SK-N-SH (cell line): ENCODE measurements at regions not wholly inside any gene's neighbourhood (a gene's known extent, or its start where the extent isn't known, plus 50 kb on each side); places are given as distances from the start of the nearest gene placed in this dataset.

Source experiments
- CTCF ChIA-PET: fragments of 300-600, 350-600 bp; formaldehyde crosslinking; extraction: SDS; loops from one replicate; lab custom pipeline; 2021; lab: Yijun Ruan, JAX
- POLR2A ChIA-PET: fragments of 350-600 bp; sonication (Branson Sonifier 250); formaldehyde crosslinking; extraction: SDS; loops from one replicate; lab custom pipeline; 2020; ENCODE audit warnings: antibody characterized with exemption, inconsistent platforms; lab: Yijun Ruan, JAX
- DNase-seq: peaks from one replicate; pipeline ENCODE4 v3.0.0; 2012
- H2AFZ ChIP-seq: fragments of 200-600 bp; sonication (generic); 2 replicates; pipeline ENCODE4 v1.8.1; 2016; ENCODE audit warnings: antibody characterized with exemption, mild to moderate bottlenecking, low read depth
- H3F3A ChIP-seq: fragments of 200-600 bp; sonication (generic); replicated peaks from 2 replicates; pipeline ENCODE3; 2016; ENCODE audit warnings: antibody characterized with exemption, mild to moderate bottlenecking; ENCODE audit not compliant: insufficient read depth
- H3K27ac ChIP-seq, 2 experiments: fragments of 200-500 bp in 1 of 2; fragments of 200-600 bp in 1 of 2; sonication (Bioruptor generic) in 1 of 2; sonication (generic), shearing (Covaris generic) in 1 of 2; 2 replicates each; pipeline versions ENCODE4 v1.5.1 to v1.6.1; 2014 to 2016; ENCODE audit warnings: low read depth in 2 of 2, inconsistent platforms in 1 of 2, low read length in 1 of 2, mild to moderate bottlenecking in 1 of 2, mixed read lengths in 1 of 2
- H3K27me3 ChIP-seq: fragments of 200-600 bp; sonication (generic), shearing (Covaris generic); 2 replicates; pipeline ENCODE4 v1.6.1; 2016; ENCODE audit warnings: mixed run types; ENCODE audit not compliant: insufficient read depth
- H3K36me3 ChIP-seq, 2 experiments: fragments of 200-500 bp in 1 of 2; fragments of 200-600 bp in 1 of 2; sonication (Bioruptor generic) in 1 of 2; sonication (generic) in 1 of 2; replicated peaks in 1 of 2; 2 replicates each; pipeline versions ENCODE3 to v1.5.1; 2014 to 2016; ENCODE audit warnings: low read length in 1 of 2, mild to moderate bottlenecking in 1 of 2; ENCODE audit not compliant: insufficient read depth in 2 of 2, control insufficient read depth in 1 of 2
- H3K4me1 ChIP-seq, 2 experiments: fragments of 200-500 bp in 1 of 2; fragments of 200-600 bp in 1 of 2; sonication (Bioruptor generic) in 1 of 2; sonication (generic), shearing (Covaris generic) in 1 of 2; 2 replicates each; pipeline versions ENCODE4 v1.5.1 to v1.6.1; 2014 to 2016; ENCODE audit warnings: low read depth in 1 of 2, low read length in 1 of 2, mixed run types in 1 of 2; ENCODE audit not compliant: insufficient read depth in 2 of 2, control insufficient read depth in 1 of 2
- H3K4me2 ChIP-seq: fragments of 200-600 bp; sonication (generic), shearing (Covaris generic); 2 replicates; pipeline ENCODE4 v1.6.1; 2017; ENCODE audit warnings: mixed run types
- H3K4me3 ChIP-seq, 2 experiments: fragments of 200-500 bp in 1 of 2; fragments of 200-600 bp in 1 of 2; sonication (Bioruptor generic) in 1 of 2; sonication (generic), shearing (Covaris generic) in 1 of 2; 2 replicates each; pipeline versions ENCODE4 v1.5.1 to v1.8.1; 2014 to 2016; ENCODE audit warnings: low read depth in 2 of 2, inconsistent platforms in 1 of 2, low read length in 1 of 2, mild to moderate bottlenecking in 1 of 2, mixed read lengths in 1 of 2, moderate library complexity in 1 of 2
- H3K79me2 ChIP-seq: fragments of 200-600 bp; sonication (generic); 2 replicates; pipeline ENCODE4 v1.8.1; 2017; ENCODE audit warnings: mild to moderate bottlenecking; ENCODE audit not compliant: insufficient read depth
- H3K9ac ChIP-seq: fragments of 200-600 bp; sonication (generic); 2 replicates; pipeline ENCODE4 v1.6.1; 2017; ENCODE audit warnings: mixed run types
- H3K9me2 ChIP-seq: fragments of 200-600 bp; sonication (generic); 2 replicates; pipeline ENCODE4 v1.6.1; 2017; ENCODE audit warnings: mixed run types
- H3K9me3 ChIP-seq: fragments of 200-600 bp; sonication (generic); 2 replicates; pipeline ENCODE4 v1.6.1; 2017; ENCODE audit warnings: mixed run types, mild to moderate bottlenecking, moderate library complexity
- H4K20me1 ChIP-seq: fragments of 200-600 bp; sonication (generic); 2 replicates; pipeline ENCODE4 v1.6.1; 2017; ENCODE audit warnings: mild to moderate bottlenecking, mixed run types; ENCODE audit not compliant: insufficient read depth
- EP300 ChIP-seq, 2 experiments: IDR thresholded peaks; 2 replicates each; pipeline versions ENCODE4 v1.4.0 to v1.6.1; 2012; ENCODE audit warnings: borderline replicate concordance in 1 of 2, low read depth in 1 of 2, low read length in 1 of 2
- EZH2phosphoT487 ChIP-seq: fragments of 200-600 bp; sonication (generic); IDR thresholded peaks from 2 replicates; pipeline ENCODE4 v1.6.1; 2017; ENCODE audit warnings: low read depth, mixed run types, mild to moderate bottlenecking, antibody characterized with exemption, moderate library complexity, borderline replicate concordance
- FOSL2 ChIP-seq: IDR thresholded peaks from 2 replicates; pipeline ENCODE4 v1.4.0; 2012; ENCODE audit warnings: low read depth, mild to moderate bottlenecking, moderate library complexity, borderline replicate concordance
- FOXM1 ChIP-seq: IDR thresholded peaks from 2 replicates; pipeline ENCODE4 v1.4.0; 2012; ENCODE audit warnings: low read depth, mild to moderate bottlenecking
- GABPA ChIP-seq: IDR thresholded peaks from 2 replicates; pipeline ENCODE4 v1.4.0; 2012; ENCODE audit warnings: low read depth, mild to moderate bottlenecking
- JUND ChIP-seq: IDR thresholded peaks from 2 replicates; pipeline ENCODE4 v1.4.0; 2012
- MXI1 ChIP-seq: IDR thresholded peaks from 2 replicates; pipeline ENCODE4 v1.6.1; 2012; ENCODE audit warnings: mild to moderate bottlenecking, low read depth, low read length, improper control_type of control experiment
- NFIC ChIP-seq: IDR thresholded peaks from 2 replicates; pipeline ENCODE4 v1.4.0; 2012; ENCODE audit warnings: borderline replicate concordance
- POLR2AphosphoS5 ChIP-seq: IDR thresholded peaks from 2 replicates; pipeline ENCODE4 v1.6.1; 2012; ENCODE audit warnings: low read depth, low read length
- RCOR1 ChIP-seq: fragments of 150-350 bp; IDR thresholded peaks from 2 replicates; pipeline ENCODE4 v1.6.1; 2017; ENCODE audit warnings: antibody characterized with exemption, low read length
- RFX5 ChIP-seq: IDR thresholded peaks from 2 replicates; pipeline ENCODE4 v1.6.1; 2012; ENCODE audit warnings: mild to moderate bottlenecking, improper control_type of control experiment, low read length
- SIN3A ChIP-seq: IDR thresholded peaks from 2 replicates; pipeline ENCODE4 v1.6.1; 2012; ENCODE audit warnings: low read depth, mild to moderate bottlenecking, low read length, moderate library complexity, borderline replicate concordance
- TCF12 ChIP-seq: IDR thresholded peaks from 2 replicates; pipeline ENCODE4 v1.4.0; 2012
- TEAD4 ChIP-seq: IDR thresholded peaks from 2 replicates; pipeline ENCODE4 v1.4.0; 2012; ENCODE audit warnings: mild to moderate bottlenecking, borderline replicate concordance; ENCODE audit not compliant: insufficient read depth
- WGBS: methylation state at CpG from one replicate; pipeline ENCODE4 v1.1.6; 2017; ENCODE audit warnings: low lambda C conversion rate; 5-methylcytosine and 5-hydroxymethylcytosine counted together
- TF ChIP-seq, protein P1 (sequence below): fragments of 150-350 bp; IDR thresholded peaks from 2 replicates; pipeline ENCODE4 v1.6.1; 2017; ENCODE audit warnings: antibody characterized with exemption, low read length, low read depth, borderline replicate concordance
- TF ChIP-seq, protein P2 (sequence below): fragments of 200-600 bp; sonication (generic); IDR thresholded peaks from 2 replicates; pipeline ENCODE4 v1.6.1; 2017; ENCODE audit warnings: antibody characterized with exemption, mild to moderate bottlenecking, moderate library complexity
- TF ChIP-seq, protein P3 (sequence below): IDR thresholded peaks from 2 replicates; pipeline ENCODE4 v1.4.0; 2012; ENCODE audit warnings: low read depth, borderline replicate concordance
- TF ChIP-seq, protein P4 (sequence below): IDR thresholded peaks from 2 replicates; pipeline ENCODE4 v1.6.1; 2012; ENCODE audit warnings: mild to moderate bottlenecking, low read depth, low read length, moderate library complexity

- no peaks in the 10 kb centered on the region for H3K4me1 ChIP-seq
- no peaks in the 10 kb centered on the region for H4K20me1 ChIP-seq
- H3K9me2 ChIP-seq = no peaks in the 10 kb centered on the region
- no peaks in the 10 kb centered on the region for H3K79me2 ChIP-seq
- H3K36me3 ChIP-seq = no peaks in the 10 kb centered on the region
- TF ChIP-seq, protein P1, sequence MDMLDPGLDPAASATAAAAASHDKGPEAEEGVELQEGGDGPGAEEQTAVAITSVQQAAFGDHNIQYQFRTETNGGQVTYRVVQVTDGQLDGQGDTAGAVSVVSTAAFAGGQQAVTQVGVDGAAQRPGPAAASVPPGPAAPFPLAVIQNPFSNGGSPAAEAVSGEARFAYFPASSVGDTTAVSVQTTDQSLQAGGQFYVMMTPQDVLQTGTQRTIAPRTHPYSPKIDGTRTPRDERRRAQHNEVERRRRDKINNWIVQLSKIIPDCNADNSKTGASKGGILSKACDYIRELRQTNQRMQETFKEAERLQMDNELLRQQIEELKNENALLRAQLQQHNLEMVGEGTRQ = no peak
- H3K4me3 ChIP-seq = no peak overlapping the region
- no peak overlapping the region for H3K27ac ChIP-seq
- 51% methylated on average over 8 of the region's 8 CpGs for WGBS
- no peak overlapping the region for H2AFZ ChIP-seq
- ChIA-PET POLR2A (no interaction called here), CTCF (no interaction called here)
- H3K9ac ChIP-seq = no peak overlapping the region
- no peak for DNase-seq
- H3K9me3 ChIP-seq = no peaks in the 10 kb centered on the region
- H3K27me3 ChIP-seq = no peaks in the 10 kb centered on the region
- no peaks in the 10 kb centered on the region for H3F3A ChIP-seq
- no peak overlapping the region for H3K4me2 ChIP-seq
These were observed 848.9 kb downstream of the TRIML1 start for GRCh38 chr4:188988131-188988530.

GRCh38 chr4:188989371-188989770, 850.1 kb downstream of the TRIML1 start:
- no peak overlapping the region for H2AFZ ChIP-seq
- no peaks in the 10 kb centered on the region for H3K9me3 ChIP-seq
- H3K9me2 ChIP-seq = no peaks in the 10 kb centered on the region
- no peaks in the 10 kb centered on the region for H3K27me3 ChIP-seq
- TF ChIP-seq FOXM1 (no peak), EP300 (IDR thresholded peaks at IDR 0.05; ENCODE audit: borderline replicate concordance in 1 of 2, low read depth in 1 of 2, low read length in 1 of 2) (no peak), NFIC (no peak), GABPA (no peak), RFX5 (no peak), POLR2AphosphoS5 (no peak), SIN3A (no peak), EZH2phosphoT487 (no peak), MXI1 (no peak), RCOR1 (no peak), FOSL2 (no peak), JUND (no peak), TCF12 (no peak), TEAD4 (no peak)
- TF ChIP-seq, protein P1 = no peak
- TF ChIP-seq, protein P2, sequence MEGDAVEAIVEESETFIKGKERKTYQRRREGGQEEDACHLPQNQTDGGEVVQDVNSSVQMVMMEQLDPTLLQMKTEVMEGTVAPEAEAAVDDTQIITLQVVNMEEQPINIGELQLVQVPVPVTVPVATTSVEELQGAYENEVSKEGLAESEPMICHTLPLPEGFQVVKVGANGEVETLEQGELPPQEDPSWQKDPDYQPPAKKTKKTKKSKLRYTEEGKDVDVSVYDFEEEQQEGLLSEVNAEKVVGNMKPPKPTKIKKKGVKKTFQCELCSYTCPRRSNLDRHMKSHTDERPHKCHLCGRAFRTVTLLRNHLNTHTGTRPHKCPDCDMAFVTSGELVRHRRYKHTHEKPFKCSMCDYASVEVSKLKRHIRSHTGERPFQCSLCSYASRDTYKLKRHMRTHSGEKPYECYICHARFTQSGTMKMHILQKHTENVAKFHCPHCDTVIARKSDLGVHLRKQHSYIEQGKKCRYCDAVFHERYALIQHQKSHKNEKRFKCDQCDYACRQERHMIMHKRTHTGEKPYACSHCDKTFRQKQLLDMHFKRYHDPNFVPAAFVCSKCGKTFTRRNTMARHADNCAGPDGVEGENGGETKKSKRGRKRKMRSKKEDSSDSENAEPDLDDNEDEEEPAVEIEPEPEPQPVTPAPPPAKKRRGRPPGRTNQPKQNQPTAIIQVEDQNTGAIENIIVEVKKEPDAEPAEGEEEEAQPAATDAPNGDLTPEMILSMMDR = no peak
- TF ChIP-seq, protein P3, sequence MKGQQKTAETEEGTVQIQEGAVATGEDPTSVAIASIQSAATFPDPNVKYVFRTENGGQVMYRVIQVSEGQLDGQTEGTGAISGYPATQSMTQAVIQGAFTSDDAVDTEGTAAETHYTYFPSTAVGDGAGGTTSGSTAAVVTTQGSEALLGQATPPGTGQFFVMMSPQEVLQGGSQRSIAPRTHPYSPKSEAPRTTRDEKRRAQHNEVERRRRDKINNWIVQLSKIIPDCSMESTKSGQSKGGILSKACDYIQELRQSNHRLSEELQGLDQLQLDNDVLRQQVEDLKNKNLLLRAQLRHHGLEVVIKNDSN = no peak
- TF ChIP-seq, protein P4, sequence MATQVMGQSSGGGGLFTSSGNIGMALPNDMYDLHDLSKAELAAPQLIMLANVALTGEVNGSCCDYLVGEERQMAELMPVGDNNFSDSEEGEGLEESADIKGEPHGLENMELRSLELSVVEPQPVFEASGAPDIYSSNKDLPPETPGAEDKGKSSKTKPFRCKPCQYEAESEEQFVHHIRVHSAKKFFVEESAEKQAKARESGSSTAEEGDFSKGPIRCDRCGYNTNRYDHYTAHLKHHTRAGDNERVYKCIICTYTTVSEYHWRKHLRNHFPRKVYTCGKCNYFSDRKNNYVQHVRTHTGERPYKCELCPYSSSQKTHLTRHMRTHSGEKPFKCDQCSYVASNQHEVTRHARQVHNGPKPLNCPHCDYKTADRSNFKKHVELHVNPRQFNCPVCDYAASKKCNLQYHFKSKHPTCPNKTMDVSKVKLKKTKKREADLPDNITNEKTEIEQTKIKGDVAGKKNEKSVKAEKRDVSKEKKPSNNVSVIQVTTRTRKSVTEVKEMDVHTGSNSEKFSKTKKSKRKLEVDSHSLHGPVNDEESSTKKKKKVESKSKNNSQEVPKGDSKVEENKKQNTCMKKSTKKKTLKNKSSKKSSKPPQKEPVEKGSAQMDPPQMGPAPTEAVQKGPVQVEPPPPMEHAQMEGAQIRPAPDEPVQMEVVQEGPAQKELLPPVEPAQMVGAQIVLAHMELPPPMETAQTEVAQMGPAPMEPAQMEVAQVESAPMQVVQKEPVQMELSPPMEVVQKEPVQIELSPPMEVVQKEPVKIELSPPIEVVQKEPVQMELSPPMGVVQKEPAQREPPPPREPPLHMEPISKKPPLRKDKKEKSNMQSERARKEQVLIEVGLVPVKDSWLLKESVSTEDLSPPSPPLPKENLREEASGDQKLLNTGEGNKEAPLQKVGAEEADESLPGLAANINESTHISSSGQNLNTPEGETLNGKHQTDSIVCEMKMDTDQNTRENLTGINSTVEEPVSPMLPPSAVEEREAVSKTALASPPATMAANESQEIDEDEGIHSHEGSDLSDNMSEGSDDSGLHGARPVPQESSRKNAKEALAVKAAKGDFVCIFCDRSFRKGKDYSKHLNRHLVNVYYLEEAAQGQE = no peak
- H3K4me1 ChIP-seq = no peaks in the 10 kb centered on the region
- H3K27ac ChIP-seq = no peak overlapping the region
- no peak overlapping the region for H3K4me3 ChIP-seq
- H3K79me2 ChIP-seq = no peaks in the 10 kb centered on the region
- ChIA-PET CTCF (no interaction called here), POLR2A (no interaction called here)
- WGBS = 28% methylated on average over 3 of the region's 3 CpGs
- DNase-seq = no peak
- no peaks in the 10 kb centered on the region for H3F3A ChIP-seq
- H3K9ac ChIP-seq = no peak overlapping the region
- no peaks in the 10 kb centered on the region for H3K36me3 ChIP-seq
- H3K4me2 ChIP-seq = no peak overlapping the region
- H4K20me1 ChIP-seq = no peaks in the 10 kb centered on the region
